ENCODE measurements at regions not wholly inside any gene's neighbourhood (a gene's known extent, or its start where the extent isn't known, plus 50 kb on each side); places are given as distances from the start of the nearest gene placed in this dataset.

GRCh38 chrX:10819973-10820372, 199.6 kb upstream of the MID1 start:
- H3K4me3 ChIP-seq (ENCODE audit: low read depth, low read length), result no peak overlapping the region
- no peak for DNase-seq (ENCODE audit: low read depth)
- in situ Hi-C loops (cut with HindIII; ENCODE audit: low sequenced_read_pairs), result no loop called here
- no peak for TF ChIP-seq CTCF (IDR thresholded peaks at IDR 0.05; ENCODE audit: low read depth, low read length, missing control alignments)

GRCh38 chrX:10821293-10821692, 200.9 kb upstream of the MID1 start:
- no peak for DNase-seq (ENCODE audit: low read depth)
- in situ Hi-C loops (cut with HindIII; ENCODE audit: low sequenced_read_pairs), result no loop called here
- TF ChIP-seq CTCF (IDR thresholded peaks at IDR 0.05; ENCODE audit: low read depth, low read length, missing control alignments), result no peak
- no peak overlapping the region for H3K4me3 ChIP-seq (ENCODE audit: low read depth, low read length)

GRCh38 chrX:10828036-10828435, 207.7 kb upstream of the MID1 start:
- no peak for DNase-seq (ENCODE audit: low read depth)
- TF ChIP-seq CTCF (IDR thresholded peaks at IDR 0.05; ENCODE audit: low read depth, low read length, missing control alignments), result no peak
- H3K4me3 ChIP-seq (ENCODE audit: low read depth, low read length), result no peak overlapping the region
- in situ Hi-C loops (cut with HindIII; ENCODE audit: low sequenced_read_pairs), result no loop called here

- H3K4me3 ChIP-seq (ENCODE audit: low read depth, low read length), result no peak overlapping the region
- DNase-seq (ENCODE audit: low read depth), result no peak
- in situ Hi-C loops (cut with HindIII; ENCODE audit: low sequenced_read_pairs), result no loop called here
- TF ChIP-seq CTCF (IDR thresholded peaks at IDR 0.05; ENCODE audit: low read depth, low read length, missing control alignments), result no peak
Observed at GRCh38 chrX:10828640-10829039, 208.3 kb upstream of the MID1 start.

GRCh38 chrX:10831716-10832502, 211.5 kb upstream of the MID1 start:
- no peak for DNase-seq (ENCODE audit: low read depth)
- TF ChIP-seq CTCF (IDR thresholded peaks at IDR 0.05; ENCODE audit: low read depth, low read length, missing control alignments), result no peak
- H3K4me3 ChIP-seq (ENCODE audit: low read depth, low read length), result no peak overlapping the region
- in situ Hi-C loops (cut with HindIII; ENCODE audit: low sequenced_read_pairs), result loop anchor here (5.0 kb wide), 1 partner anchor 50 kb away; no protein-coding TSS in a partner anchor

- in situ Hi-C loops (cut with HindIII; ENCODE audit: low sequenced_read_pairs), result loop anchor here (5.0 kb wide), 1 partner anchor 51 kb away; no protein-coding TSS in a partner anchor
- DNase-seq (ENCODE audit: low read depth), result no peak
- TF ChIP-seq CTCF (IDR thresholded peaks at IDR 0.05; ENCODE audit: low read depth, low read length, missing control alignments), result no peak
- H3K4me3 ChIP-seq (ENCODE audit: low read depth, low read length), result peak overlapping the region; percentile 13
Observed at GRCh38 chrX:10833299-10834169, 213.1 kb upstream of the MID1 start.

Measured in astrocyte of the cerebellum (primary cell).